ENCODE measurements at regions not wholly inside any gene's neighbourhood (a gene's known extent, or its start where the extent isn't known, plus 50 kb on each side); places are given as distances from the start of the nearest gene placed in this dataset.

- TF ChIP-seq CTCF (IDR thresholded peaks at IDR 0.05; ENCODE audit: insufficient read depth, low read depth, low read length): no peak
- TF ChIP-seq EZH2 (IDR thresholded peaks at IDR 0.05; ENCODE audit: insufficient read depth, low read length): no peak
Observed at GRCh38 chr11:45407226-45407625, 121.1 kb upstream of the SYT13 start.
